ENCODE measurements at regions not wholly inside any gene's neighbourhood (a gene's known extent, or its start where the extent isn't known, plus 50 kb on each side); places are given as distances from the start of the nearest gene placed in this dataset.

- Histone ChIP-seq H3K36me3 (ENCODE audit: control insufficient read depth in 2 of 4, insufficient read depth in 4 of 4, low read length in 3 of 4) (no peaks in the 10 kb centered on the region), H3K9ac (replicated peaks in 1 of 4; ENCODE audit: extremely low read depth in 1 of 4, low read depth in 3 of 4, low read length in 3 of 4) (no peak overlapping the region), H2AK5ac (ENCODE audit: low read depth, low read length) (no peak overlapping the region), H4K91ac (replicated peaks; ENCODE audit: insufficient read length, low read length) (no peak overlapping the region), H3K23me2 (ENCODE audit: low read depth, low read length) (no peaks in the 10 kb centered on the region; the same call in 1 of the 2 replicates), H3K4me3 (ENCODE audit: extremely low read depth in 1 of 4, insufficient read depth in 2 of 4, low read depth in 3 of 4, low read length in 4 of 4) (no peak overlapping the region), H3K56ac (replicated peaks; ENCODE audit: insufficient read length, low read depth, low read length) (no peak overlapping the region), H3K18ac (ENCODE audit: extremely low read depth, low read length) (no peak overlapping the region), H3K27ac (ENCODE audit: low read depth, low read length) (no peak overlapping the region), H3K4me1 (replicated peaks in 1 of 4; ENCODE audit: control insufficient read depth in 3 of 4, insufficient read depth in 4 of 4, low read length in 3 of 4) (peaks cover 0 to 2% (median 0%) of the 10 kb centered on the region in 4 experiments; a peak in 2 of 7 replicates), H4K8ac (ENCODE audit: extremely low read depth, insufficient read depth, low read length) (no peak overlapping the region), H3K27me3 (replicated peaks in 1 of 4; ENCODE audit: control insufficient read depth in 3 of 4, extremely low read depth in 1 of 4, insufficient read depth in 3 of 4, low read length in 3 of 4) (no peaks in the 10 kb centered on the region), H3K9me3 (ENCODE audit: insufficient read depth in 2 of 2, low read depth in 1 of 2, low read length in 1 of 2) (no peaks in the 10 kb centered on the region), H3K23ac (ENCODE audit: insufficient read length) (no peak overlapping the region), H2BK15ac (ENCODE audit: low read length) (no peak overlapping the region), H2BK20ac (ENCODE audit: low read length) (no peak overlapping the region), H3K4me2 (ENCODE audit: insufficient read depth in 1 of 2, low read depth in 2 of 2, low read length in 2 of 2) (no peak overlapping the region), H3K79me1 (ENCODE audit: low read depth, low read length) (no peaks in the 10 kb centered on the region), H2BK12ac (ENCODE audit: low read depth, low read length) (no peak overlapping the region), H2BK5ac (ENCODE audit: low read depth, low read length) (no peak overlapping the region), H3K14ac (ENCODE audit: insufficient read length) (no peak overlapping the region), H4K5ac (ENCODE audit: insufficient read length, low read depth, low read length) (no peak overlapping the region), H2BK120ac (replicated peaks; ENCODE audit: low read depth, low read length) (no peak overlapping the region), H2AFZ (ENCODE audit: low read length) (no peak overlapping the region), H4K20me1 (replicated peaks in 1 of 2; ENCODE audit: control insufficient read depth in 1 of 2, insufficient read depth in 2 of 2, low read length in 2 of 2) (no peaks in the 10 kb centered on the region), H3K79me2 (ENCODE audit: control insufficient read depth in 1 of 2, insufficient read depth in 2 of 2, low read length in 2 of 2) (no peaks in the 10 kb centered on the region), H3K4ac (replicated peaks; ENCODE audit: insufficient read length, low read depth, low read length) (no peak overlapping the region)
- DNase-seq (ENCODE audit: low read depth in 1 of 2, low spot score in 2 of 2) (no peak), FAIRE-seq (no peak)
- POLR2A ChIA-PET (ENCODE audit: partially characterized antibody) = no interaction called here
- WGBS, 2 experiments (ENCODE audit: extremely low coverage in 1 of 2, insufficient coverage in 1 of 2, insufficient read length in 1 of 2, insufficient replicate concordance in 2 of 2, low coverage in 1 of 2, low lambda C conversion rate in 2 of 2, missing lambda C conversion rate in 1 of 2) = 80% methylated on average over 2 of the region's 2 CpGs; no CpG with 5 or more reads in 1 of the 2 experiments
- no peak for TF ChIP-seq PHF8 (conservative IDR thresholded peaks at IDR 0.05; ENCODE audit: low read depth, low read length)
- CTCF ChIA-PET (ENCODE audit: partially characterized antibody) = interaction anchor here (0.5 to 1.7 kb wide), 3 partner anchors 21 to 1316 kb away, joined by 3 to 4 read pairs (median 3); no protein-coding TSS in a partner anchor
Measured at GRCh38 chr16:51056331-51056730, 94.7 kb downstream of the SALL1 start.
